A673 (cell line): ENCODE measurements at regions not wholly inside any gene's neighbourhood (a gene's known extent, or its start where the extent isn't known, plus 50 kb on each side); places are given as distances from the start of the nearest gene placed in this dataset.

ENCODE experiments used
- BruUV-seq: library from RNA; stranded (reverse); fragments of 400-500 nt; replicated peaks from 2 replicates; lab custom pipeline; 2021; lab: Mats Ljungman, UMichigan
- CTCF ChIA-PET: fragments of 300-600 bp; sonication (Branson Sonifier 250); formaldehyde crosslinking; loops from one replicate; lab custom pipeline; 2022; ENCODE audit warnings: antibody characterized with exemption; lab: Charles Lee
- POLR2A ChIA-PET: fragments of 300-600 bp; sonication (Branson Sonifier 250); formaldehyde crosslinking; loops from one replicate; lab custom pipeline; 2022; ENCODE audit warnings: antibody characterized with exemption; ENCODE audit not compliant: low non-redundant PET; lab: Charles Lee
- DNase-seq: peaks from one replicate; pipeline ENCODE4 v3.0.0-alpha.2; 2015; ENCODE audit warnings: low spot score
- H3K27ac ChIP-seq: fragments of 200-600 bp; sonication (generic); 2 replicates; pipeline ENCODE4 v1.5.1; 2016; ENCODE audit warnings: mixed run types, low read depth, mild to moderate bottlenecking, mixed read lengths, antibody characterized with exemption, low read length; ENCODE audit not compliant: poor library complexity, severe bottlenecking
- H3K27me3 ChIP-seq: fragments of 200-600 bp; sonication (generic); replicated peaks from 2 replicates; pipeline ENCODE4 v1.6.1; 2017; ENCODE audit warnings: mixed run types, low read depth, mild to moderate bottlenecking, mixed read lengths, antibody characterized with exemption, low read length; ENCODE audit not compliant: insufficient read depth, poor library complexity
- H3K36me3 ChIP-seq: fragments of 200-600 bp; sonication (generic); 2 replicates; pipeline ENCODE4 v1.6.1; 2016; ENCODE audit warnings: mixed run types, mild to moderate bottlenecking, mixed read lengths, antibody characterized with exemption, low read length; ENCODE audit not compliant: insufficient read depth, poor library complexity, severe bottlenecking
- H3K4me1 ChIP-seq: fragments of 200-600 bp; sonication (generic); 2 replicates; pipeline ENCODE4 v1.6.1; 2017; ENCODE audit warnings: mixed run types, mild to moderate bottlenecking, mixed read lengths, antibody characterized with exemption, low read length; ENCODE audit not compliant: insufficient read depth, poor library complexity, severe bottlenecking
- H3K4me3 ChIP-seq: fragments of 200-600 bp; sonication (generic); 2 replicates; pipeline ENCODE4 v1.5.1; 2016; ENCODE audit warnings: low read depth, mixed run types, mild to moderate bottlenecking, mixed read lengths, low read length; ENCODE audit not compliant: poor library complexity, severe bottlenecking
- H3K9me3 ChIP-seq: fragments of 200-600 bp; sonication (generic); 2 replicates; pipeline ENCODE4 v1.6.1; 2016; ENCODE audit warnings: mixed run types, low read depth, mild to moderate bottlenecking, mixed read lengths, antibody characterized with exemption, low read length; ENCODE audit not compliant: poor library complexity, severe bottlenecking
- EZH2 ChIP-seq: fragments of 200-600 bp; sonication (generic); IDR thresholded peaks from 2 replicates; pipeline ENCODE4 v1.6.1; 2017; ENCODE audit warnings: borderline replicate concordance, low read depth, mild to moderate bottlenecking, mixed read lengths, antibody characterized with exemption, low read length; ENCODE audit not compliant: poor library complexity, severe bottlenecking
- intact Hi-C: fragments of 100-400 bp; cut with micrococcal nuclease; formaldehyde crosslinking; loops from one replicate; pipeline ENCODE4 v1.10.0; 2022; ENCODE audit not compliant: unreplicated experiment
- TF ChIP-seq, protein P1 (sequence below): fragments of 300-800, 200-600 bp; sonication (generic); conservative IDR thresholded peaks from 2 replicates; pipeline ENCODE4 v1.5.1; 2017; ENCODE audit warnings: low read depth, mild to moderate bottlenecking, antibody characterized with exemption, low read length, moderate library complexity, mixed read lengths

DNA sequence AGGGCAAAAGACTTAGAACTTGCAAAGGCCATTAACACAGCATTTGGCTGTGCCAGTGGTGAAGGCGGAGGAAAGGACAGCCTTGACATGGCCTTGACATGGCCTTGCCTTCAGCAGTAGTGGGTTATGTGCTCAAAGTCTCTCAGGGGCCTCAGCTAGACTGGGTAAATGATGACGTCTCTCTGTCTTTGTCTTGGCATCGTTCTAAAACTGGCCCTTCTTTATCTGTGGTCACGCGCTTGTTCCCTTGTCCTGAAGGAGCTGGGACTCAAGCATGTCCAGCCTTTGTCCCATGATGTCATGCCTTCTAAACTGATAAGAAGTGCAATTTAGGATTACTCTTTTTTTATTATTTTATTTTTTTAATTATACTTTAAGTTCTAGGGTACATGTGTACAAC lies 88.7 kb upstream of the ATP10B start:
- H3K27me3 ChIP-seq = no peaks in the 10 kb centered on the region
- intact Hi-C loops = no loop called here
- H3K36me3 ChIP-seq = no peaks in the 10 kb centered on the region
- no TSS peak for BruUV-seq
- no peak for DNase-seq
- H3K4me1 ChIP-seq = no peaks in the 10 kb centered on the region
- H3K9me3 ChIP-seq = no peaks in the 10 kb centered on the region
- no peak overlapping the region for H3K27ac ChIP-seq
- POLR2A ChIA-PET = no interaction called here
- CTCF ChIA-PET = no interaction called here
- H3K4me3 ChIP-seq = no peak overlapping the region
- TF ChIP-seq, protein P1, sequence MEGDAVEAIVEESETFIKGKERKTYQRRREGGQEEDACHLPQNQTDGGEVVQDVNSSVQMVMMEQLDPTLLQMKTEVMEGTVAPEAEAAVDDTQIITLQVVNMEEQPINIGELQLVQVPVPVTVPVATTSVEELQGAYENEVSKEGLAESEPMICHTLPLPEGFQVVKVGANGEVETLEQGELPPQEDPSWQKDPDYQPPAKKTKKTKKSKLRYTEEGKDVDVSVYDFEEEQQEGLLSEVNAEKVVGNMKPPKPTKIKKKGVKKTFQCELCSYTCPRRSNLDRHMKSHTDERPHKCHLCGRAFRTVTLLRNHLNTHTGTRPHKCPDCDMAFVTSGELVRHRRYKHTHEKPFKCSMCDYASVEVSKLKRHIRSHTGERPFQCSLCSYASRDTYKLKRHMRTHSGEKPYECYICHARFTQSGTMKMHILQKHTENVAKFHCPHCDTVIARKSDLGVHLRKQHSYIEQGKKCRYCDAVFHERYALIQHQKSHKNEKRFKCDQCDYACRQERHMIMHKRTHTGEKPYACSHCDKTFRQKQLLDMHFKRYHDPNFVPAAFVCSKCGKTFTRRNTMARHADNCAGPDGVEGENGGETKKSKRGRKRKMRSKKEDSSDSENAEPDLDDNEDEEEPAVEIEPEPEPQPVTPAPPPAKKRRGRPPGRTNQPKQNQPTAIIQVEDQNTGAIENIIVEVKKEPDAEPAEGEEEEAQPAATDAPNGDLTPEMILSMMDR = no peak
- no peak for TF ChIP-seq EZH2

DNA sequence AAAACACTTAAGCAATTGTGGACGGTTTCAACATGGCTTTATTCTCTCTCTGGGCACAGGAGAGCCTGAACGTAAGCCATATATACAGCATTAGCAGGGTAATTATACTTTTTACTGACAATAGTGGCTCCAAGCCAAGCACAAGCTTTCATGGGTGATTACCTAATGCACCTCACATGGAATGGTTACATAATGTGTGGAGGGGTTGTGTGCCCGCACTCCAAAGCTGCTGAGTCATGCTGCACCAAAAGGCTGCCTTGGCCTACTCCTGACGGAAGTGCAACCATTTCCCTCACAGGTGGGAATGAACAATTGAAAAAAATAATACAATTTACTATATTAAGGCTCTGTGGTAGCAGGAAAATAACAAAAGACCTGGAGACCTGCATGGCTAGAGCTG lies 86.5 kb upstream of the ATP10B start:
- H3K9me3 ChIP-seq = no peaks in the 10 kb centered on the region
- no peak for DNase-seq
- H3K4me3 ChIP-seq = no peak overlapping the region
- H3K4me1 ChIP-seq = no peaks in the 10 kb centered on the region
- no peak overlapping the region for H3K27ac ChIP-seq
- H3K27me3 ChIP-seq = no peaks in the 10 kb centered on the region
- no TSS peak for BruUV-seq
- CTCF ChIA-PET = no interaction called here
- no peak for TF ChIP-seq EZH2
- TF ChIP-seq, protein P1 = no peak
- intact Hi-C loops = no loop called here
- no peaks in the 10 kb centered on the region for H3K36me3 ChIP-seq
- POLR2A ChIA-PET = no interaction called here

DNA sequence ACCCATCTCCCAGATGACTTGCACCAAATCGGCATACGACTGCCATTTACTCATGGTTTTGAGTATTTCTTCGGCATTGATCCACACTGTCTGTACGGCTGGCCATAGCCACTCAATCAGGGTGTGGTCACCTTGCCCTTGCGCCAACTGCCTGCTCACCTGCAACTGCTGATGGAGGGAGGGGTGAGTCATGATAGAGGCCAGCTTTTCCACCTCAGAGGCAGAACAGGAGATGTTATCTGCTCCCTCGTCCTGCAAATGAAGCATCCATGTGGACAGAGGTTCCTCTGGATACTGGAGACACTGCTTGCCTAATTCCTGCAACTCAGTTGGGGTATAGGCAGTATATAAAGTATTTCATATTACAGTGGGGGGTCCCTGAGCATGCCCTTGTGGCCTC lies 85.6 kb upstream of the ATP10B start:
- no peak for TF ChIP-seq EZH2
- TF ChIP-seq, protein P1 = no peak
- Histone ChIP-seq H3K4me3 (no peak overlapping the region), H3K4me1 (no peaks in the 10 kb centered on the region), H3K36me3 (no peaks in the 10 kb centered on the region), H3K27ac (no peak overlapping the region), H3K9me3 (no peaks in the 10 kb centered on the region), H3K27me3 (no peaks in the 10 kb centered on the region)
- no peak for DNase-seq
- ChIA-PET POLR2A (no interaction called here), CTCF (no interaction called here)
- intact Hi-C loops = no loop called here
- no TSS peak for BruUV-seq
